GM21717 (cell line): ENCODE measurements at regions not wholly inside any gene's neighbourhood (a gene's known extent, or its start where the extent isn't known, plus 50 kb on each side); places are given as distances from the start of the nearest gene placed in this dataset.

Experiments used
- ATAC-seq: cut with Tn5 transposase; IDR thresholded peaks from one replicate; pipeline ENCODE4 v1.9.1; 2021; ENCODE audit warnings: mild to moderate bottlenecking, moderate library complexity; ENCODE audit not compliant: unreplicated experiment

DNA sequence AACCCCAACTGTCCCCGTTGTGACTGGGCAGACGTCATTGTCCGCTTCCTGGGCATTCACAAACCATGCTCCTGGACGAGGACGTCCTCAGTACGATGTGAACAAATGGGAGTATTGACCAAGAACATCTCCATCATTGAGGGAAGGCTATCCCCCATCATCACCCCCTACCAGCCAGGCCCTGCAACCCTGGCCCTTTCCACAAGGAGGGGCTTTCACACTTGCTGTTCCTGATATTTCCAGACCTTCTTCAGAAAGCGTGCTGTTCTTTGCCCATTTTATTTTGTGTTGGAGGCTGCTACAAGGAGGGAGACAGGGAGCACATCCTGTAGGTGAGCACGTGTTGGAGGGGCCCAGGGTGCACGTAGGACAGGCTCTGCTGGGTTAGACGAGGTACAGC lies 277.0 kb upstream of the LRRC3B start:
- no peak for ATAC-seq

DNA sequence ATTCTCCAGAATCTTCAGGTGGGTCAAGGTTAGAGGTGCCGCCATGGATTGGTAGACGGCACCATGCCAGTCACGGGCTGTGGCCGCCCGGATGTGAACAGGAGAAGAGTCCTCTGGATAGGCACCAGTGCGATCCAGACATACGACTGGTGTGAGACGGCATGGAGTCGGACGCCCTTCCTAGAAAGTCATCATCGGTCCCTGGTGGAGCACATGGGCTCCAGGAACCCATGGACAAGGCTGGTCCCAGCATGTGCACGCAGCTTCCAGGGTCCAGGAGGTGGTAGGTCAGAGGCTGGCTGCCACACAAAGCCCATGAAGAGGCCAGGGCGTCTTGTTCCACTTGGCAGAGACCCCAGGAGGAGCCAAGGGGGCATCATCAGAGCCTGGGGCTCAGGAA lies 276.1 kb upstream of the LRRC3B start:
- no peak for ATAC-seq

DNA sequence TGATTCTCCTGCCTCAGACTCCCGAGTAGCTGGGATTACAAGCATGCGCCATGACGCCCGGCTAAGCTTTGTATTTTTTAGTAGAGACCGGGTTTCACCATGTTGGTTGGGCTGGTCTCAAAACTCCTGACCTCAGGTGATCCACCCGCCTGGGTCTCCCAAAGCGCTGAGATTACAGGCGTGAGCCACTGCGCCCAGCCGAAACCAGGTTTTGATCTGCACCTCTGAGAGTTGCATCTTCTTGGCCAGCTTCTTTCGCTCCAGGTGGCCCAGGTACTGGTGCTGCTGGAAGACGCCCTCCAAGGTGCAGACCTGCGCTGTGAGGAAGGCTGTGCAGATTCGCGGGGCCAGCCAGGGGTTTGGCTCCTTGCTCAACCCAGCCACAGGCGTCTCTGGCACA lies 275.4 kb upstream of the LRRC3B start:
- no peak for ATAC-seq

DNA sequence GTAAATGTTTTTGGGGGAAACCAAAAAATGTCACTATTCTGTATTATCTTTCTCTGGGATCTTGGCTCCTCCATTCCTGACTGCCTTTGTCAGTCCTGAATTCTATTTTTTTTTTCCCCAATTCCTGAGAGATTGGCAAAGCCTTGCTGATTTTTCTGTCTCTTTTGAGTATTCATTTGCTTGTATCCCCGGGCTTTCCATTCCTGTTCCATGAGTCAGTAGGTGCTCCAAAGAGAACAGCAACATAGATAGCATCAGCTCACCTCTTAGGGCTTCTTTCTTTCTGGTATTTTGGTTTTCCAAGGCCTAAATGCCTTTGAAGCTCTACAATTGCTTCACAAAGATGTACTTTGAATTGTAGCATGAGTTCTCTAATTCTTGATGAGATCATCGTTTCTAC lies 271.7 kb upstream of the LRRC3B start:
- no peak for ATAC-seq

DNA sequence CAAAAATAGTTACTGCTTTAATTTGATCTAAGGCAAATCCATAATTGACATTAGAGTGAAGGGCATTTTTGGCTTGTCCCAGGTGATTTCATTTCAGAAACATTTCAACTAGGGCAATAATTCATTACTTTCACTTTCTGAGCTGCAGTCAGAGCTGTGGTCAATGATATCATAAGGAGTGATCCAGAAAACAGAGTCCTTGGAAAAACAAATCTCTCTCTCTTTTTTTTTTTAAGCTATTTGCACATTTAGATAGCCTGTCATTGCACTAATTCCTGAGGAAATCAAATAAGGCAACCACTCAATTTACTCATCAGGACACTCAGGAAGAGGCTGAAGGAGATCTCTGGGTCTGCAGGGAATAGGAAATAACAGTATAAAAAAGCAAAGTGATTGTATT lies 269.5 kb upstream of the LRRC3B start:
- ATAC-seq = no peak

DNA sequence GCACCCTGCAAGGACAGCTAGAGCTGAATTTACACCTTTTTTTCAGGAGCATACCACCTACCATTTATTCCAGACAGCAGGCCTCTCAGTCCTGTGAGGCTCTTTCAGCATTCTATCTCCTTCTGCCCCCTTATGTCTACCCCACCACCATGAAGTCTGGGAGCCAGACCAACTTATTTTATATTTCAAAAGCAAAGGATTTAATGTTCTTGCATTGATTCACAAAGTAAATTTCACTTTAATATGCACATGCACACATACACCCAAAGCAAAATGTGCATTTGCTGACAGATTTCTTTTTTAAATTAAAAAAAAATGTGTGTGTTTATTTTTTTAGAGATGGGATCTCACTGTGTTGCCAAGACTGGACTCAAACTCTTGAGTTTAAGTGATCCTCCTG lies 264.2 kb upstream of the LRRC3B start:
- no peak for ATAC-seq

DNA sequence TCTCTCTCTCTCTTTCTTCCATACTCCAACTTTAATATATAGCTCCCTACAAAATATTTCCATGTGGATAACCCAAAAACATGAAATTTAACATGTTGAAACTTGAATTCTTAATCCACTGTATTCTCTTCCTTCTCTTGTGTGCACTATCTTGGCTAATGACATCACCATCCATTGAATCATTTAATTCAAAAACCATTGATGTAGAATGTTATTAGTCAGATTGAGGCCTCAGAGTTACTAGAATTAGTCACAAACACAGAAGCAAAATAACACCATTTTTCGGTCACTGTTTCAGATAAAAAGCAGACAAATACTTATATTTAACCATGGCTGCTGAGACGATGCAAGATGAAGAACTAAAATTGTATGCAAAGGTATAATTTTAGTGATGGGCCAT lies 256.9 kb upstream of the LRRC3B start:
- no peak for ATAC-seq

DNA sequence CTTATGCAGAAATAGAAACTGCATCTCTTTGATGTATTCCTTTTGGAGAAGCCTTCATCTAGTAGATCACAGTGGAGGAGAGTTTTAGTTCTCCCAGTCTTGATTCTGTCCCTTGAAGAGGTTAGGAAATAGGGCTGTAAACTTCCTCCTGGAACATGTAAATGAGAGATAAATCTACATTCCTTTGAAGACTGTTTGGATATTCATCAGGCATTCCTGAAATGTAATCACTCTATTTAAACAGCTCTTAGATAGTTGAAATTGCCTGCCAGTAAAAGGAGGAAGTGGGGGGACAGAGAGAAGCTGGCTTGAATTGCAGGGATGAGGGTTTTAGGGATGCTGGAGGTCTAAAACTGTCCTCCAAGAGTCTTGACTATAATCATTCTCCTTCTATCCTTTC lies 254.3 kb upstream of the LRRC3B start:
- no peak for ATAC-seq

DNA sequence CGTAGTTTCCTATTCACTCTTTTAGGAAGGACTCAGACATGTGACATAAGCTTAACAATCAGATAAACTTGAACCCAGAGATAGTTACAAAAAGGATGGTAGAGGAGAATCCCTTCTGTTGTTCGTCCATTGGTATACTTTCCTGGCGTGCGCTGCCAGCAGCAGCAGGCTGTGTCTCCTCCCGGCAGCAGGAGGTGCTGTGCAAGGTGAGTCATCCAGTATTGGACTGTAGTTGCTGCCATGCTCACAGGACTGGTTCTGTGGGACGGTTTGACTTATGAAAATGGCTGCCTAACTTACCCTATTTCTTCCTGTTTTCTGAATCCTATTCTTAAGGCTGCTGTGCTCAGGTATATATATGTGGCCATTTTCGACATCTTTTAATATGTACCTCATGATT lies 253.4 kb upstream of the LRRC3B start:
- no peak for ATAC-seq

DNA sequence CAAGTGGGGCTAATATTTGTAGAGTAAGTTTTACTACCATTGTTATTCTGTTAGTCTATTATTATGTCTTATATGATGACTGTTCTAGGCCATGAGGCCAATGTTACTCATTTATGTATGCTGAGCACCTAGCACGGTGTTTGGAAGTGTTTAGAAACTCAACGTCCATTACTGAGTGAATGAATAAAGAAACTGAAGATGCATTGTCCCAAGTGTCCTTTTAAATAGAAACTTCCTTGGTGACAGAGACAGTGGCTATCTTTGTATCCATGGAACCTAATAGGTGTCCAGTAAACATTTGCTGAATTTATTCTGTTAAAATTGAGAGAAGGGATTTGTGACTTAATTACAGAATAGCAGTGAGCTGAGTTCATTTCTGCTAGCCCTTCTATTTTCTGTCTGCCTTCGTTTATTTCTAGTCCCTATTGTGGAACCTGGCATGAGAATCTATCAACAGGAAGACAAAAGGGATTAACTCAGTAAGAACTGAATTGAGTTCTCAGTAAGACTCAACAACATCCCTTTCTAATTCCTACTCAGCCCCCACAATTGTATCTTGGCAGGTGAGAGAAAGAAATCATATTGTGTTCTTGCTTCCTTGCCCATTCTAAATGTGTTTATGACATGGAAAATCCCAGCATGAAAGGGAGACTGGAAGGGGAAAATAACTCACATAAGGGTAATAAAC lies 246.6 kb upstream of the LRRC3B start:
- no peak for ATAC-seq

DNA sequence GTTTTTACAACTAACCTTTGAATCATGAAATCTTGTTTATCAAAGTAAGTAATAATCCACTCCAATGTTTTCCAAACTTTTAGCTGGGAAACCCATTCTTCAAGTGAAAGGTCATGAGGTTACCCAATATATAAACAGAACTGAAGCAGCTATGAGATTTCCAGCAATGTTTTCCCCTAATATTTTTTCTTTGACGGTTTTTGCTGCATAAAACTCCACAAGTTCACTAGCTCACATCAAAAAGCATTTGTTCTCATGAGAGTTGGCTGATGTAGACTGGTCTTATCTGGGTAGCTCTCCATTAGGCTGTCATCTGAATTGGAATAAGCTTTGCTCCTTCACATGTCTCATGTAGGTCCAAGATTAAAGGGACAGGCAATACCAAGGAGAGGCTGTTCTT lies 241.2 kb upstream of the LRRC3B start:
- ATAC-seq = no peak

DNA sequence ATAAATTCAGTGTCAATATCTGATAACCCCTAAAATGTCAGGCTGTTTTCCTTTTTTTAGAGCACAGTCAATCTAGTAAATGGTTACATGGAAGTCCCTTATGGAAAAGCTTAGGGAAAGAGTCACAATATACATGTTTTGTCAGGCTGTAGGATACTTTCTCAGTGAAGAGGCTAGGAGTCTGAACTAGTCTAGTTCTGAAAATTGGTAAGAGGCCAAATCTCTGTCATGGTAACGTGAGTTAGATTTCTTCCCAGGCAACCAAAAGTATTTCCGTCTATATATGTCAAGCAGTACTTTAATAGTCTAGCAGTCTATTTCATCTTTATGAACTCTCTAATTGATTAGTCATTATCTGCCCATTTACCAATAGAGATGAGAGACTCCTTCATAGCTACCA lies 215.9 kb upstream of the LRRC3B start:
- ATAC-seq = no peak

DNA sequence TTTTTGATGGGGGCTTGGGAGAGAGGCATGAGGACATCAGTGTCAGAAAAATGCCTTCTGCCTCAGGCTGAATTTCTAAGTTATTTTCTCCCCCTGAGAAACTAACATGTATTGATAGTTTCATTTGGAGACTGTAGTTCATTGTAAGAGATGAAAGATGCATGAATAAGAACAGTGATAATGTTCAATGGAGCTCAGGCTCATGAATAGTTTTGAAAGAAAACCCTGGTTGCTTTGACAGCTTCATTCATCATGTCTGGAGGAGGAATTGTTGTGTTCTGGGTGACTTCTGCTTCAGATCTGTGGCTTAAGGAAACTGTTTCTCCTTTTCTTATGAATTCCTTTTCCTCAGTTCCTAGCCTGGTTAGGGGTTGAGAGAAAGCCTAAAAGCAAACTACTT lies 204.0 kb upstream of the LRRC3B start:
- ATAC-seq = no peak

DNA sequence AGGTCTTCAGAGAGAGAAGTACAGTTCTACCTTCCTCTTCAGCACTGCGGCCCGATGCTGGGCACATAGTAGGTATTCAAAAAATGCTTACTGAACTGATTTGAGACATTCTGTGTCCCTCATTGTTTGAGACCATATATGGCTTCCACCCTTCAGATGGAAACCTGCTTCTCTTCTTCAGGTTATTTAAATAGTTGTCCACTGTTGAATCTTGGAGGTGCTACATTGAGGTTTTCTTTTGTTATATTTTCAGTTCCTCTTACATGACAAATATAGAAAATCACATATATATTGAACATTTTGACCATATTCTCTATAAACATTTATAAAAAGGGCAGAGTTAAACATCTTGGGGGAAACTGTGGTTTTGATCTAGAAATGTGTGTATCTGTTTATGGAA lies 200.2 kb upstream of the LRRC3B start:
- ATAC-seq = no peak

DNA sequence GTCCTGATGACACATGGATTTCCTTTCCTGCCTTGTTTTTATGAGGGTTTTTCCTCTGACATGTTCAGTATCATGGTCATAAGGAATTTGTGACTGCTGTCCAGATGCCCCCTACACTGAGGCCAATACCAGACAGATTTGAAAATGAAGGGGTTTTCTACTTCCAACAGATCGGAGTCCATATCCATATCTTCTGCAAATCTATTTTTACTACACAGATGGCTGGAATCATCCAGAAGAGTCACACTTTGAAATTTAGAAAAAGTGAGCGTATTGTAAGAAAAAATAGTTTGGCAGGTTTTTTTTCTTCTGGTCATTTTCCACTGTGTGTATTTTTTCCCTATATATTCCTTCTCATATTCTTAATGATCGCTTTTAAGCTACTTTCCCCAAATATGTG lies 197.5 kb upstream of the LRRC3B start:
- ATAC-seq = no peak

DNA sequence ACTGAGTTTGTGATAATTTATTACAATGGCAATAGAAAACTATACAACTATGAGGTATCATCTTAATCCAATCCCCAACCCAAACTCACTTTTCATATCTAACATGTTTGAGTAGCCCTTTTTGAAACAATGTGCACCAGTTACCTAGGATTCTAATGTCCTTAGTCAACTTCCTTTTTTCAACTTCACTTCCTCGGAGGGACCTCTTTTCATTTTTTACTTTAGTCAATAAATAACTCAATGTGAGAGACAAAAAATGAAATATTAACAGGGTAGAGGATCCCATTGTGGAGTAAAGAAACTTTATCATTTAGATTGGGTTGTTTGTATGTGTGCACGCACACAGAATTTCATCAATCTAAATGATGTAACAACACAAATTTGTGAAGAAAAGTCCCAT lies 193.6 kb upstream of the LRRC3B start:
- no peak for ATAC-seq

DNA sequence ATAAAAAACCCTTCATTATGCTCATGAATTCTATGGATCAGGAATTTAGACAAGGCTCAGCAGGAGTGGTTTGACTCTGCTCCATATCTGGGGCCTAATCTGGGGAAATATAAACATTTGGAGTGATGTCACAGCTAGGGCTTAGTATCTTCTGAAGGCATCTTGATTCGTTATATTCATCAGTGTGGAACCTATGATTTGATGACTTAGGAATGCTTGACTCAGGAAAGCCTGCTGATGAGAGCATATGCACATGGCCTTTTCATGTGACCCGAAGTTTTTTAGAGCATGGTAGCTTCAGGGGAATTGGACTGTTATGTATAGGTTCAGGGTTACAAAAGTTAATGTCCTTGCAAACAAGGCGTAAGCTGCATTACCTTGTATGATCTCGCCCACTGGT lies 184.9 kb upstream of the LRRC3B start:
- no peak for ATAC-seq

DNA sequence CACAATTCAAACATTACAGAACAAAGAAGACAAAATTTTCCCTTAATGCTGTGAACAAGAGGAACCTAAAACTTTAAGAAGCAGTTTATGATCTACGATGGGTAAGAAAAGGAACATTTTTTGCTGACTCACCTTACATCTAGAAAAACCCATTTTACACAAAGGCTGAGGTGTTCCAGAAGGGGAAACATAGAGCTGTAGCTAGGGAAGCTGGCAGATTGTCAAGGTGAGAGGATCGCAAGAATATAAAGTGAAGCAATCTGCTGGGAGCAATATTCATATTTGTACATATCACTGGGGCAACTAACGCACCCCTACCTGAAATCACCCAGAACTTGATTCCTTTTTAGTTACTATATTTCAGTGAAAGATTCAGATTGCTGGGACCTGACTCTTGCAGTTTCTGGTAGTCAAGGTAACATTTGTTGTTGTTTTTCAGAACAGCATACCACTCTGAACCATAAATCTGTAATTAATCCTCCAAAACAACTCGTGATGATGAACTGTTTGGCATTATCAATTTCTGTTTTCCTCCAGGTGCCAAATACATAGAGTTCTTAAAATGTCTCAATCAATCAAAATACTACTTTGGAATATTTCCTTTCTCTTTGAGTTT lies 184.1 kb upstream of the LRRC3B start:
- no peak for ATAC-seq

DNA sequence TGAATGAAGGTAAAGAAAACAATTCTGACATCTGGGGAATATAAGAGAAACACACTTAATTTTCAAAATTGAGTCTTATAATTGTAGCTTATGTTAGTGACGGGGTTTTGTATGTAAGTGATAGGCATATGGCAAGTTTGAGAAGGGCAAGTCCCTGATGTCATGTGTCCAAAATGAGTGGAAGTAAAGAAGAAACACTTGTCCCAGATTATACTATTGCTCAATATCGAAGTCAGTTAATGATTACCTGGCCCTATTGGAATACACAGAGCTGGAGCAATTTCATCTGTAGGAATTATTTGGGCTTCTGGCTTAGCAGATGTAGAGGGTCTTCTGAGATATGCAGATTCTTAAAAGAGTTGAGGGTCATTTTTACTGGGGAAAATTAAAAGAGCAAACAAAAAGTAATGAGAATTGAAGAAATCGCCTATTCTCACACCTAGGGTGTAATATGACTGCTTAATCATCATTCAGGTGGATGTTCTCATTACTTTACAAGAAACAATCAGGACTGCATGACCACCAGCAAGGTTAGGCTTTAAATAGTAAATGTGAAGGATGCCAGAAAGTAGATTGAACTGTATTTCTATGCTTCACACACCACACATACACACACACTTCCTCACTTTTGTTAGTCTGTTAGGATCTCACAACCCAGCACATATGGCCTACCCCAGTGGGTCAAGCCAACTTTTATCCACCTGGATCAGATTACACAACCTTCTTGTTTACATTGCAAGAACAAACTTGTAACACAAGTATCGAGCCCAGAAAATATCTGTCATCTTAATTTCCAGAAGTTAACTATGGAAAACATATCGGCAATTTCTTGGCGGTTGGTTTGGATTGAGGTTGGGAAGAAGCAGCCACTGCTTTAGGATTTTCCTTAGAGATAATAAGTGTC lies 183.3 kb upstream of the LRRC3B start:
- no peak for ATAC-seq

DNA sequence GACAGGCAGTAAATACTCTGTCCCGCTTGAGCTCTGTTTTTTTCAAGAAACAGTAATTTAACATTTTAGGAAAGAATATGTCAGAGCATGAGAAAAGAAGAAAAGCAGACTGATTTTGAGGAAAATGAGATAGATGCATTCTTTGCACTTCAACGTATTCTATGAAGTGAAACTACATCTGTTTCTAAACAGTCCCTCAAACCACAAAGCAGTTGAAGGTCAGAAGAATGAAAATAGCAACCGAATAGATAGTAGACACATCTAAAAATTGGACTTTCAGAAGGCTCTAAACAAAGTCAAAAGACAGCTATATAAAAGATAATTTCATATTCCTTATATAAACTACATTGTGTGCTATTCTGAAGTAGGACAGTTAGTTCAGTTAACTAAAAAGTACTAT lies 172.6 kb upstream of the LRRC3B start:
- ATAC-seq = peak; percentile 46

DNA sequence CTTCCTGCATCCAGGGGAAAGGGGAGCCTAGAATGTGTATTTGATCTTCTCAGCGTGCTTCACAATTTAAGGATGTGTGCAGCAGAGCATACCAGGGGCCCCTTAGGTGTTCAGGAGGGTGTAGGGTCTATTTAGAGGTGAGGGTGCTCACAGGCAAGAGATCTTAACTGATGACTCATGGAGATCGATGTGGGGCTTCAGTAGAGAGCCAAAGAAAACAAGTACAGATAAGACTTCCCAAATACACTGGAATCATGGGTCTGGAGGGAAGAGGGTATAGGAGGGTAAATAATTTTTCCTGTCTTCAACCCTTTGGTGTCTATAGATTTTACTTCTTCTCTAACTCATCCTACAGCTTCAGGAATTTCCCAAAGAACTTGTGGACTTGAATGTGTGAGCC lies 170.2 kb upstream of the LRRC3B start:
- ATAC-seq = no peak

DNA sequence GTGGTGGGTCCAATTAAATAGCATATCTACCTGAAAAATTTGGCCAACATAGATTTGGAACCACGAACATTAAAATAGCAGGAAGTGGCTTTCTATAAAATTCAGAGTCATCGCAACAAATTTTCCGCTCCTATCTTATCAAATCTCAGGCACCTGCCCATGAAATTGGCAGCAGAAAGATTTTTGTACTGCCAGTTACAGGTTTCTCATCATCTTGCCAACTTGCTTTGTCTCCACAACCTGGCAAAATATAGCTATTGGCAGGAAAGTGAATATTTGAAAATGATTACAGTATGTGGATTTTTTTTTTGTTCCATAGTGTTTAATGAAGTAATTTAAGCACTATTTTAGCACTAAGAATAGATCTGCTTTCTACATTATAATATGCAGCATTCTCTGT lies 161.6 kb upstream of the LRRC3B start:
- no peak for ATAC-seq
